ENCODE measurements at regions not wholly inside any gene's neighbourhood (a gene's known extent, or its start where the extent isn't known, plus 50 kb on each side); places are given as distances from the start of the nearest gene placed in this dataset.

DNA sequence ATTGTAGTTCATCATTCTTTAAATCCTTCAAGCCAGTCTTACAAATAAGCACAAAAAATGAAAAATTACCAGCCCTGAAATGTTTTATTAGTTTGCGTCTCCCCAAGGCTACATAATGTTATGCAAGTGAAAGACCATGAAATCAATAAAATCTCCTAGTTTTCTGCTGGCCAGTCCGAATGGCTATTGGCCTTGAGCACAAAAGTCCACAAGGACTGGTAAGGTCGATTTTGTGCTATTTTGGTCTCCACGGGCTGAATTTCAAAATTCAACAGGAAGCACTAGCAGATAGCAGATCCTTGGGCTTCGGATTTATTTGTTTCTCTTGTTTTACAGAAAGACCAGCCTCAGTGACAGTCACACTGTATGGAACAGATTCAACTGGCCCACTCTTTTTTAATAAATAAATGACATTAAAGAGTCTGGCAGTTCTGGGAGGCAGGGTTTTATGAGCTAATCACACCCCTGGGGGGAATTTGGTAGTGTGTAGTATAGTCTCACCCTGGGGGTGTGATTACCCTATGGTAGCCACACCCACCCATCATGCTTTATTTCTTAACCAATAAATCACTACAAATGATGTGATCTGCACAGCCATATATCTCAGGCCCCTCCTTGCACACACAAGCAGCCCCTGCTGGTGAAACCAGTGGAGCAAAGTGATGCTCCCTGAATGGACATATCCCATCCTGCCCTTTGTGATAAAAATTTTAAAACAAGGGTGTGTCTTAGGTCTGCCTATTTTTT is 51.1 kb upstream of the TMEM33 start:
- DNase-seq: no peak

DNA sequence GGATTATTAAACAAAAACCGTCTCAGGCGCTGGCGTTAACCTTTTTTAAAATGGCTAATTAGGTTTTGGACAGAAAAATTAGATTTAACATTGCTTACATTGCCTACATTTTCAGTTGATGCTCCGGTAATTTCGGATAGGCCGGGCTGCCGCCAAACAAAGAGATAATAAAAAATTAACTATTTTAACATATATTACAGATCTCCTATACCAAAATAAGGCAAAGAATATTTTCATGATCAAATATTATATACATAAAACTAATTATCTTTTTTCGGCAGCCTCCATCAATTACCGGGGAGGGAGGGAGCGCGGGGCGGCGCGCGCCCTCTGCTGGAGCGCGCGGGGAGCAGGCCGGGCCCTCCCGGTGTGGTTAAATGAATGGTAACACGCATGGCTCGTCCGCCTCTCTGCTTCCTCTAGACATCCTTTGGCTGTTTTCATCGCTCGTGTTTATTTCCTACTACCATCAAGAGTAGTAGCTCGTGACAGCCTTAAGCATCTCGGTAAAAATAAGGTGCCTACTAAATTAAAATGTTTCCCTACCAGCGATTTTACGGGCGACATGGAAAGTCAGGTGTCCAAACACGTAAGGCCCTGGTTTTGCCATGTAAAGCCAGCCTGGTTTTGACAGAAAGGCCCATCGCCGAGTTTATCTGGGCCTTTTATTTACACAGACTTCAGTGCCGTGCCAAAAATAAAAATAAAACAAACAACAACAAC is 52.4 kb upstream of the TMEM33 start:
- peak; percentile 34 to 50 for DNase-seq

DNA sequence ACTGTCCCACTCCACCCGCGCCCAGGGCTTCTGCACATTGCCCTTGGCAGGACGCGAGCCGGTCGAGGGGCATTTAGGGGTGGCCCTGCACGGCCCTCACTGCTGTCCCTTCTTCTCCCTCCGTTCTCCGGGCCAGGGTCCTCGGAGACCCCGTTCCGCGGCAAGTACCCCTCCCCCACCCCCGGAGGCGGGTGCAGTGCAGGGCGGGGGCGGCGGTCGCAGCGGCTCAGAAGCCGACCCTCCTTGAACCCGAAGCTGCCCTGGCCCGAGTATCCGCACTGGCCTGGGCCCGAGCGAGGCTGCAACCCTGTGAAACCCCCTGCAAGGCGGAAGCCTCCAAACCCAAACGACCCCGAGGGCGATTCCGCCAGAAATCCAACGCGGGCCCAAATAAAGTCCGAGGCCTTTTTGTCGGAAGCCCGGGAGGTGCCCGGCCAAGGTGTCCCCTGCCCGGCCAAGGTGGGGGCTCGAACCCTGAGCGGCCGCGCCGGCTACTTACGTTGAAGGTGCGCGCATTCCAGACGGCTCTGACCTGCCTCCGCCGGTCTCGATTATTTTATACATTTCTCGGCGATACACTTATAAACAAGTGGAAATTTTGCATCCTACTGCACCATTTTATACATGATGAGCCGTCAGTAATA is 53.1 kb upstream of the TMEM33 start:
- no peak for DNase-seq

- DNase-seq: no peak
These were observed 54.1 kb upstream of the TMEM33 start for GRCh38 chr4:41880840-41881831.

DNA sequence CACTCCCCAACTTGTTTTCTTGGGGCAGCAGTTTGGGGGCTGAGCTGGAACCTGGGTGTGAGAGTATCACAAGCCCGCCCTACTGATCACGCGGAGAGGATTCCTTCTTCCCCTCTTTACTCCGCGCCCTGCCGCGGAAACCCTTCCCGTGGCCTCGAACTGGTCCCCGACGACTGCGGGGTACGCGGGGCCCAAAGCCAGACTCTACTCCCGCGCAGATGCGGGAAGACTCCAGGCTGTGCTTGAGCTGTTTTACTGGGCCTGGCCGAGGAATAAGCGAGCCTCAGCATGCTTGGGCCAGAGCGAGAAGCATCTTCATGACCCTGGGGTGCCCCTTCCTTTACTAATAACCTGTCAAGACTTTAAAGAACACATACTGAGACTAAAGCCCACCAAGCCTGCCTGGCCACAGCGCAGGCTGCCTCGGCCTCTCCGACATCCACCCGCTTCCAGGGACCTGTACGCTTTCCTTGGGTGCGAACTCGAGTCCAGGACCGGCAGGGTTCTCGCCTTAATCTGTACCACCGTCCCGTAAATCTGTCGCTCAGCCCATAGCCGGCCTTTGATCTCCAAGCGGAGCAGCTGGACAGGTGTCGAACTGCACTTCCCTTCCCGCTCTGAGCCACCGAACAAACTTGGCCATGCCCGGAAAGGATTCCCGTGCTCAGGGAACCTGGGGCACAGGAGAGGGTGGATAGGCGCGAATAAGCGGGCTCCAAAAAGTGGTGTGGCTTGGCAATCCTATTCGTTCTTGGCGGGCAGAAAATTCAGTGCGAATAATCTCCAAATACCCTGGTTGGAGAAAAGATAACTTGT is 55.0 kb upstream of the TMEM33 start:
- no peak for DNase-seq

DNA sequence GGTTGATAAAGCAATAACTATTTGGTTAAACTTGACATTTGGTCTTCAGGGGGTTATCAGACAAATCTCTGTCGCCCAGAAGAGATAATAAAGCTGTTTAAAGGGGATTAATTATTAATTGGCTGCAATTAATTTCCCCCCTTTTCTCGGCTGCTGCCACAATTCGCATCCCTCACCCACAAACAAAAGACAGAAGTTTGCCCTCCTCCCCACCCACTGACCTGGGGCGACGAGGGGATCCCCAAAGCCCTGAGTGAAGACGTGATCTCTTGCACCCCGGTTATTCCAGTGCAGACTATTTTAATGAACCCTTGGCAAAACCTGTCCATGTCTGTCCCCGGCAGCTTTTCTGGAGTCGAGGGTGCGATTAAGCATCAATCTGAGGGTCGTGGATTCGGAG is 55.7 kb upstream of the TMEM33 start:
- no peak for DNase-seq

GRCh38 chr4:41878991-41879491 is 56.2 kb upstream of the TMEM33 start:
- DNase-seq: no peak

- no peak for DNase-seq
These were observed 56.9 kb upstream of the TMEM33 start for GRCh38 chr4:41878170-41878969.

- no peak for DNase-seq
These were observed 58.0 kb upstream of the TMEM33 start for GRCh38 chr4:41877020-41877796.

DNA sequence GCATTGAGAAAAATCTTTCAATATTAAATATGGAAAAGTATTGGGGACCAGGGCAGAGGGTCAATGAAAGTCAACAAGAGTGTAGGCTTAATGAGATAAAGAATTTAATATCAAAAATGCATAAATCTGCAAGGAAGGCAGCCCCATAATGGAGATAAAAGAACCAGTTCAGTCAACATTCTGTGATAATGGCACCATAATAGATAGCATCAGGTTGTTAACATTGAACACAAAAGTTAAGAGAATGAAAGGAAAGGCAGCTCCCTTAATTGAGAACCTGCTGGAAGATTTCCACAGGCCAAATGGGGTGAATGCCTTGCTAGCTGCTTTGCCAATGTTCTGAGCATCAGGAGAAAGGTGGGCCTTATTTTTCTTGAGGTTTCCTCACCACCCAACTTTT is 60.4 kb upstream of the TMEM33 start:
- no peak for DNase-seq

DNA sequence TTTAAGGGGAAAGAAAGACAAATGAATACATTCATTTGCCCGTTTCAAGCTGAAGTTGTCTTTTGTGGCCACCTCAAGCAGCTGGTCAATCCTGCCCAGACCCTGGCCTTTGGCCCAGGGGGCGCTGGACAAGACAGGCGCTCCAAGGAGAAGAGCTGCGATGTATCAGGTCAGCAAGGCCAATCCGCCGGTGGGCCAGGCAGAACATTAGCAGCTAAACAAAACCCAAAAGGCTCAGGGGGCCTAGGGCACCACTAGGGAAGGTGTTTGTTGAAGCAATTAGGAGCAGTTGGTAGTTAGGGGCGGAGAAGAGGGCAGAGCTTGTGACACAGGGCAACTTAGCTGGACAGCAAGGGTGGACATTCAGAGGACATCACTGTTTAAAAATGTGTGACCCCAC is 60.8 kb upstream of the TMEM33 start:
- no peak for DNase-seq

DNA sequence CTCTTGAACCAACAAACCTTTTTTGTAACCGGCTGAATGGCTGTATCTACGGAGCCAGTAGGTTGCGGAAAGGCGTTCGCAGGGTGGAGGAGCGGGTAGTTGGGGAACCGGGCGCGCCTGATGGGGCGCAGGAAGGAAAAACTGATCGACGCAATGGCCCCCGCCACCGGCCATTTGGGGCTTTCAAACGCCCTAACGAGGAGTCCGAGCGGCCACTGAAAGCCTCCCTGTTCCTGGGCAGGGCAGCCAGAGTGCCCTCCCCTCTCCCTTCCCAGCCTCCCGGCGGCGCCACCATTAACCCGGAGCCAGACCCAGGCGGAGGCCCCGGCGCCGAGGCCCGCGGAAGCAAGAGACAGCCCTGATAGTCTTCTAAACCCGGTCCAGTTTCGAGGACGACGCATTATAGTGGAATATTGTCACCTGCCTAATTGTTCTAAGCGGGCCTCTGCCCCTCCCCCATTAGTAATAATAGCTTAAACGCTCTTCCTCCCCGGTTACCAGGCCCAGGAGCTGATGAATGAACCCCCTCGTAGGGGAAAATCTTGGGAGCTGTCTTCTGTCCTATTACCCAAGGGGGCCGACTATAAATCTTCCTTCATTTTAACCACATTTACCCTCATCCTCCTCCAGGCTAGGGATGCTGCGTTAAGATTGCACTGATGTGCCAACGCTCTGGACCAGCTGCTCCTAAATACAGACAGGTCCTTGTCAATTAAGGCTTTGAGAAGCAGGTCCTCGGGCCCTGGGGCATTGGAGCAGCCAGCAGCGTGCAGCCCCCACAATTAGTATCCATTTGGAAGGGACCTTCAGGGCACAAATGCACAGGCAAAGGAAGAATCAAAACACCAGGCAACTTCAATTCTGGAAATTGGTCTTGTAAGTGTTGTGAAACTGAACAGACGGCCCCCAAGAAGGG is 61.6 kb upstream of the TMEM33 start:
- DNase-seq: no peak

DNA sequence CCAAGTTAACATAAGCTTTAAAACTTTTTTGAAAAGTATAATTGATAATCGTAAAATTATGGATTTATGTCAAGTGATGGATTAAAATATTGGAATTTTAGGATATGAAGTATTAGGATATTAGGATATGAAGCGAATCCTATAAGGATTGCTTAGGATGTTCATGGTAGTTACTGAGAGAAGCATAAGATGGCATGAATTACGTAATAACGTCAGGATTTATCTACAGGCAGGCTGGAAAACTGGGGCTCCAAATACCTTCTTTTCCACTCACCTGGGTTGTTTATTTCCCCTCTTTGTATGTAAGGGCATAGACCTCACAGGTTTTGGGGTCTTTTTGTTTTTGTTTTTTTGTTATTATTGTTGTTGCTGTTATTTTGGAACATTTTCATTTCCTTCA is 65.2 kb upstream of the TMEM33 start:
- no peak for DNase-seq

DNA sequence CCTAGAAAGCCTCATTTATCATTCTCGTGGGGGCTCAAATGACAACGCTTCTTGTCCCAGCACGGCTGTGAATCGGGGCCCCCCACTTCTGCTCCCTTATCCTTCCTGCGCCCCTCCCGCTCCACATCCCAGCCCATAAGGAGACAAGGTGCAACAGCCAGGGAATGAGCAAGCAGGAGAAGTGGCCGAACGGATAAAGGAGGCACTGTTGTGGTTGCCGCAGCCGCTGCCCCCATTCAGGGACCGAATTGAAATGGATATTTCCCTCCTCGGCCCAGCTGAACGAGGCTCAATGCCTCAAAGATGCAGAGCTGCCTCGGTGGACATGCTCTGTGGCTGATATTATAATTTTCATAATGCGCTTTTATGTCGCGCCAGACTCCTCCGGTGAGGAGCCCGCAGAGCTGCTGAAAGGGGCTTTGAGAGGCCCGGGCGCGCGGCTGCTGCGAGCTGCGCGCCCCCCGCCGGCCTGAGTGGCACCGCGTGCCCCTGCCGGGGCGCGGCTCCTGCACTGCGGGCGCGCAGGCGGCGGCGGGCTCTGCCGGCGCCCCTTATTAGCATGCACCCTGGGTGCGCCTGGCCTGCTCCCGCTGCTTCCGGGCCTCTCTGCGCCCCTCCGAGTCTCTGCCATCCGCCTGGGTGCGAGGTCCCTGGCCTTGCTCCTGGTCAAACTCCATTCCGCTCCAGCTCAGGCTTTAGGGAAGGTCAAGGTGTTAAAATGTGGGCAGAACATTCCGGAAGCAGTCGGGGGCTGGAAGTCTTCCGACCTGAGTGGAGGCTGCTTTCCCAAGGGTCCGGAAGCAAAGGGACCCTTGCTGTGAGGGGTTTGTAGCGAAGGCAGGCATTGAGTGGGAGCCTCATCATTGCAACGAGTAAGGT is 68.2 kb upstream of the TMEM33 start:
- no peak for DNase-seq

- DNase-seq: no peak
These were observed 69.0 kb upstream of the TMEM33 start for GRCh38 chr4:41865981-41866798.

DNA sequence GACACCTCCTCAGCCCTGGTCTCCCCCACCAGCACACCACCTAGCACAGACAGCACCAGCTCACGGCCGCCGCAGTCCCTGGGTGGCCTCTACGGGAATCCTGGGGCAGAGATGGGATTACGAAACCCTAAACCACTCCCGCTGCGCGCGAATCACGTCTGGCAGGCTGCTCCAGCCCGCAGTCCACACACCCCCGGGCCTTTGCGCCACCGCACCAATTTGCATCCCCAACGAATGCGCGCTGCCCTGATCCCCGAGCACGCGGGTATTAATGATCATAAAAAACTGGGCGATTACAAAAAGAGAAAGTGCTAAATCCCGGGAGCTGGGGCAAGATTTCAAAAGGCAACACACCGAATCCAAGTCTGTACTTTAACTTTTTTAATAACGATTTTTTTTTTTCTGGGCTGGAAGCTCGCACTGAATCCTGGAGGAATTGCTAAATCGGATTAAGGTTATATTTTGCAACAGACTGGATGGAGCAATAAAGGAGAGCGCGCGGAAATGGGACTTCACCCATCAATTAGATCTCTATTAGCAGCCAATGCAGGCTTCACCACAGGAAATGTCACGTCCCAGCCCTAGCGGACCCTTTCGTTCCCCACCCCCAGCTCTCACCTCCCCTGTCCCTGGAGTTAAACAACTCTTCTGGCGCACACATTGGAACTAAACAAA is 69.8 kb upstream of the TMEM33 start:
- DNase-seq: no peak

All from CD4-positive, alpha-beta T cell treated with Interleukin-4 for 1 hour (primary cell).